T-helper 17 cell (primary cell): ENCODE measurements at regions not wholly inside any gene's neighbourhood (a gene's known extent, or its start where the extent isn't known, plus 50 kb on each side); places are given as distances from the start of the nearest gene placed in this dataset.

Experiments
- ATAC-seq: fragments of 150-1000 bp; cut with Tn5 transposase; 2 replicates; pipeline ENCODE4 v1.10.0; 2021; ENCODE audit warnings: mild to moderate bottlenecking, moderate library complexity
- DNase-seq, 3 donors: peaks; one replicate each; pipeline versions ENCODE4 v3.0.0 to v3.0.0-alpha.2; 2020 to 2021
- H3K9me3 ChIP-seq: one replicate; pipeline ENCODE4 v1.7.0; 2013; ENCODE audit warnings: low read length, mild to moderate bottlenecking; ENCODE audit not compliant: control insufficient read depth, poor library complexity, severe bottlenecking
- H3K27ac Mint-ChIP-seq: one replicate; pipeline ENCODE4 v1.8.0; 2022; ENCODE audit warnings: mild to moderate bottlenecking, moderate library complexity, mixed read lengths
- H3K27me3 Mint-ChIP-seq: one replicate; pipeline ENCODE4 v1.8.0; 2022; ENCODE audit warnings: mixed read lengths
- H3K36me3 Mint-ChIP-seq: one replicate; pipeline ENCODE4 v1.8.0; 2022; ENCODE audit warnings: low read depth, mixed read lengths
- H3K4me1 Mint-ChIP-seq: one replicate; pipeline ENCODE4 v1.8.0; 2022; ENCODE audit warnings: mild to moderate bottlenecking, mixed read lengths
- H3K4me3 Mint-ChIP-seq: one replicate; pipeline ENCODE4 v1.8.0; 2022; ENCODE audit warnings: mild to moderate bottlenecking, moderate library complexity, mixed read lengths

GRCh38 chr2:42108852-42109251, 60.3 kb upstream of the EML4 start:
- H3K36me3 Mint-ChIP-seq, result no peaks in the 10 kb centered on the region
- no peak overlapping the region for H3K4me3 Mint-ChIP-seq
- H3K27ac Mint-ChIP-seq, result no peak overlapping the region
- no peak for ATAC-seq
- no peak for DNase-seq
- H3K4me1 Mint-ChIP-seq, result peaks cover 19% of the 10 kb centered on the region
- H3K27me3 Mint-ChIP-seq, result no peaks in the 10 kb centered on the region
- no peaks in the 10 kb centered on the region for H3K9me3 ChIP-seq

- no peak for DNase-seq
- ATAC-seq, result no peak
- no peaks in the 10 kb centered on the region for H3K9me3 ChIP-seq
- H3K4me3 Mint-ChIP-seq, result no peak overlapping the region
- peaks cover 20% of the 10 kb centered on the region for H3K4me1 Mint-ChIP-seq
- no peak overlapping the region for H3K27ac Mint-ChIP-seq
- peaks cover 3% of the 10 kb centered on the region for H3K36me3 Mint-ChIP-seq
- H3K27me3 Mint-ChIP-seq, result no peaks in the 10 kb centered on the region
These were observed 59.1 kb upstream of the EML4 start for GRCh38 chr2:42109959-42110640.

DNA sequence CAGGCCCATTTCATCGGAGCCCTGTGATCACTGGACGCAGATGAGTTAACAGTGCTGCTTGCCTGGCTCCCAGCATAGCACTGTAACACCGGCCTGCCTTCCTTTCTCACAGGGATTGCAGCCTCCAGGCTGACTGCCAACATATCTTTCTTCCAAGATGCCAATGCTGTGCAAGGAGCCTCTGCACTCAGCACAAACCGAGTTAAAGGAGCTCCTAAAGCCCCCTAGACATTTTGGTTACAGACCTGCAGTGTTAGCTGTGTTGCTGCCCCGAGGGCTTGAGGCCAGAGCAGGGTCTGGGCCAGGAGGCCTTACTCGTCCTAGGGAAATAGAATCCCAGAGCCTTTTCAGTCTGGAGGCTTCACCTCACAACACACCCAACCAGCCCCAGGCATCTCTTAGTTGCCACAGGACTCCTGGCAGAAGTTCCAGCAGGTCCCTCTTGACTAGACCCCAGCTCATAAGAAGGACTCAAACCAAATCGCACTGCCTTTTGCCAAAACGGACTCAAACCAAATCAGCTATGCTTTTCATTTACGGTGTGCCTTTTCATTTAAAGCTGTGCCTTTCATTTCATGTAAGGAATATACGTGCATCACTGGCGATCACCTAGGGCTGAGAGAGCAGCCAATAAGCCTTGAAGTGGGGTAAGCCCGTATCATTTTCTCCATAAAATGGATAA, 58.4 kb upstream of the EML4 start:
- Mint-ChIP-seq H3K27me3 (no peaks in the 10 kb centered on the region), H3K4me3 (no peak overlapping the region), H3K27ac (no peak overlapping the region), H3K4me1 (peaks cover 24% of the 10 kb centered on the region), H3K36me3 (peaks cover 3% of the 10 kb centered on the region)
- H3K9me3 ChIP-seq, result no peaks in the 10 kb centered on the region
- DNase-seq (no peak), ATAC-seq (no peak)

DNA sequence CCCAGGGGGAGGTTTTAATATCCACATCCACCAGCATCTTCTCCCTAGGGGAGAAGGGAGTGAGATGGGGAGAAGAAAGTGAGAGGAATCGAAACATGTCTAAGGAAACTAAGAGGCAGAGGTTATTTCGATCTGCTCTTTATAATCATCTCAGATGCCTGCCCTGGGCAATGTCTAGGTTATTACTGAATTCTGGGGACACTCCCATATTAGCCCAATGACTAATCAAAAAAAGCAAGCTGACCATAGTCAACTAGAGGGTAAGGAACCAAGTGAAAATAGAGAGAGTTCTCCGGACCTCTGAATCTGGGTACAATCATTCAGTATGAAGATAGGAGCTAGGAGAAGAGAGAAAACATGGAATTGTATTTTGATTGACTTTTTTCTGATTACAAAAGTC, 56.7 kb upstream of the EML4 start:
- H3K9me3 ChIP-seq, result no peaks in the 10 kb centered on the region
- Mint-ChIP-seq H3K4me1 (peaks cover 26% of the 10 kb centered on the region), H3K27ac (peak overlapping the region; percentile 2), H3K27me3 (no peaks in the 10 kb centered on the region), H3K36me3 (peaks cover 3% of the 10 kb centered on the region), H3K4me3 (peak overlapping the region; percentile 49)
- no peak for ATAC-seq
- no peak for DNase-seq

DNA sequence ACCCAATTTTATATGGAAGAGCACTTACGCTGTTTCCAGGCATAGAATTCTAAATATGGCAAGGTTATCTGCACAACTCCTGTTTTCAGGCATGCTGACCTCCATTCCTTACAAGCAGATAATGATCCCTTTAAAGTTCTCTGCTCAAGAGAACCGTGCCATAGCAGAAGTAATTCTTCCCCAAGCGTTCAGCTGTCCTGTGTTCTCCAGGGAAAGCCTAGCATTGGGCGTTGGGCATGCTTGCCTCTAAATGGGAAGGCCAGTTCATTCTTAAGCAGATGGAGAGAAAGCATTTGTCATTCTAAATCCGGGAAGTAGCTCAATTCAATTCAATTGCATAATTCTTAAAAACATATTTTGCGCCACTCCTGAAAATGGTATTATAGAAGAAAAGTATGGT, 55.7 kb upstream of the EML4 start:
- Mint-ChIP-seq H3K4me3 (no peak overlapping the region), H3K27me3 (no peaks in the 10 kb centered on the region), H3K4me1 (peaks cover 34% of the 10 kb centered on the region), H3K36me3 (peaks cover 3% of the 10 kb centered on the region), H3K27ac (no peak overlapping the region)
- no peak for ATAC-seq
- no peak for DNase-seq
- no peaks in the 10 kb centered on the region for H3K9me3 ChIP-seq

GRCh38 chr2:42114091-42114490, 55.1 kb upstream of the EML4 start:
- no peak for DNase-seq
- Mint-ChIP-seq H3K4me1 (peaks cover 38% of the 10 kb centered on the region), H3K27ac (peak overlapping the region; percentile 87), H3K4me3 (peak overlapping the region; percentile 74), H3K36me3 (peaks cover 3% of the 10 kb centered on the region), H3K27me3 (no peaks in the 10 kb centered on the region)
- no peaks in the 10 kb centered on the region for H3K9me3 ChIP-seq
- ATAC-seq, result no peak

DNA sequence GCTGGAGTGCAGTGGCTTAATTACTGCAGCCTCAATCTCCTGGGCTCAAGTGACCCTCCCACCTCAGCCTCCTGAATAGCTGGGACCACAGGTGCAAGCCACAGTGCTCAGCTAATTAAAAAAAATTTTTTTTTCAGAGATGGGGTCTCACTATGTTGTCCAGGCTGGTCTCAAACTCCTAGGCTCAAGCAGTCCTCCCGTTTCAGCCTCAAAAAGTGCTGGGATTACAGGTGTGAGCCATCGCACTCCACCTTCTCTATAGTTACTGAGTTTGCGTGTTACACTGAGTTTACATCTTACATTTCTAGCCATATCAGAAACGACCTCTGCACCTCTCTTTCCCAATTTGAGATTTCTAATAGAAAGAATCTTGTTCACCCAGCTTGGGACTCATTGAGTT, 53.6 kb upstream of the EML4 start:
- H3K27ac Mint-ChIP-seq, result peak overlapping the region; percentile 87
- DNase-seq (no peak), ATAC-seq (no peak)
- H3K27me3 Mint-ChIP-seq, result no peaks in the 10 kb centered on the region
- H3K36me3 Mint-ChIP-seq, result peaks cover 3% of the 10 kb centered on the region
- H3K4me3 Mint-ChIP-seq, result no peak overlapping the region
- H3K9me3 ChIP-seq, result no peaks in the 10 kb centered on the region
- peaks cover 38% of the 10 kb centered on the region for H3K4me1 Mint-ChIP-seq

- Mint-ChIP-seq H3K27ac (peak overlapping the region; percentile 87), H3K36me3 (peaks cover 3% of the 10 kb centered on the region), H3K4me3 (no peak overlapping the region), H3K4me1 (peaks cover 38% of the 10 kb centered on the region), H3K27me3 (no peaks in the 10 kb centered on the region)
- no peaks in the 10 kb centered on the region for H3K9me3 ChIP-seq
- DNase-seq (no peak), ATAC-seq (no peak)
These were observed 52.7 kb upstream of the EML4 start for GRCh38 chr2:42116195-42117181.

GRCh38 chr2:42117182-42117579, 52.0 kb upstream of the EML4 start:
- Mint-ChIP-seq H3K27me3 (no peaks in the 10 kb centered on the region), H3K36me3 (peaks cover 5% of the 10 kb centered on the region), H3K4me3 (no peak overlapping the region), H3K27ac (peak overlapping the region; percentile 87), H3K4me1 (peaks cover 34% of the 10 kb centered on the region)
- H3K9me3 ChIP-seq, result no peaks in the 10 kb centered on the region
- ATAC-seq (no peak), DNase-seq (no peak)

- no peaks in the 10 kb centered on the region for H3K9me3 ChIP-seq
- Mint-ChIP-seq H3K36me3 (peaks cover 5% of the 10 kb centered on the region), H3K4me1 (peaks cover 31% of the 10 kb centered on the region), H3K4me3 (no peak overlapping the region), H3K27me3 (no peaks in the 10 kb centered on the region), H3K27ac (peak overlapping the region; percentile 87)
- ATAC-seq (peak; percentile 81), DNase-seq (no peak)
These were observed 51.0 kb upstream of the EML4 start for GRCh38 chr2:42117923-42118753.

GRCh38 chr2:42118754-42119569, 50.2 kb upstream of the EML4 start:
- no peaks in the 10 kb centered on the region for H3K9me3 ChIP-seq
- Mint-ChIP-seq H3K27ac (peak overlapping the region; percentile 87), H3K27me3 (no peaks in the 10 kb centered on the region), H3K4me3 (no peak overlapping the region), H3K36me3 (peaks cover 5% of the 10 kb centered on the region), H3K4me1 (peaks cover 37% of the 10 kb centered on the region)
- DNase-seq, result no peak
- ATAC-seq, result no peak
